ENCODE measurements at regions not wholly inside any gene's neighbourhood (a gene's known extent, or its start where the extent isn't known, plus 50 kb on each side); places are given as distances from the start of the nearest gene placed in this dataset.

DNA sequence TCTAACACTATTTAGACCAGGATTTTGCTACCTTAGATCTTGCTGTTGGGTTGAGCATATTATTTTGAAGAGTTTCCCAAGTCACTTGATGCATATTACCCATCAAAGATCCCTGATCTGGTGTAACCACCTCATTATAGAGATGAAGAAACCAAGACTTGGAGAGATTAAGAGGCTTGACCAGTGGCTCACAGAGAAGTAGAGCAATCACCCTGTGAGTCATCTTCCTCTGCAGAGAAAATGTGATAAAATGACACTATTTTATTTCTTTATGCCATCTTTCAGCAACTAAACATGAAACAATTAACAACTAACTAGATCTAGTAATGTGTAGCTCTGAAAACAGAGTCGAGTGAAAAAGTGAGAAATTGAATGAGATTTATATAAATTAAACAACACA lies 76.1 kb downstream of the KIF4B start:
- TF ChIP-seq, protein P1, sequence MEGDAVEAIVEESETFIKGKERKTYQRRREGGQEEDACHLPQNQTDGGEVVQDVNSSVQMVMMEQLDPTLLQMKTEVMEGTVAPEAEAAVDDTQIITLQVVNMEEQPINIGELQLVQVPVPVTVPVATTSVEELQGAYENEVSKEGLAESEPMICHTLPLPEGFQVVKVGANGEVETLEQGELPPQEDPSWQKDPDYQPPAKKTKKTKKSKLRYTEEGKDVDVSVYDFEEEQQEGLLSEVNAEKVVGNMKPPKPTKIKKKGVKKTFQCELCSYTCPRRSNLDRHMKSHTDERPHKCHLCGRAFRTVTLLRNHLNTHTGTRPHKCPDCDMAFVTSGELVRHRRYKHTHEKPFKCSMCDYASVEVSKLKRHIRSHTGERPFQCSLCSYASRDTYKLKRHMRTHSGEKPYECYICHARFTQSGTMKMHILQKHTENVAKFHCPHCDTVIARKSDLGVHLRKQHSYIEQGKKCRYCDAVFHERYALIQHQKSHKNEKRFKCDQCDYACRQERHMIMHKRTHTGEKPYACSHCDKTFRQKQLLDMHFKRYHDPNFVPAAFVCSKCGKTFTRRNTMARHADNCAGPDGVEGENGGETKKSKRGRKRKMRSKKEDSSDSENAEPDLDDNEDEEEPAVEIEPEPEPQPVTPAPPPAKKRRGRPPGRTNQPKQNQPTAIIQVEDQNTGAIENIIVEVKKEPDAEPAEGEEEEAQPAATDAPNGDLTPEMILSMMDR (IDR thresholded peaks at IDR 0.05 in 8 of 11, conservative IDR thresholded peaks at IDR 0.05 in 3 of 11), result no peak
- TF ChIP-seq POLR2AphosphoS5 (IDR thresholded peaks at IDR 0.05) (no peak), POLR2A (IDR thresholded peaks at IDR 0.05) (no peak)

Data from spleen (tissue), 7 donors.